Sigmoid colon (tissue), 3 donors: ENCODE measurements at regions not wholly inside any gene's neighbourhood (a gene's known extent, or its start where the extent isn't known, plus 50 kb on each side); places are given as distances from the start of the nearest gene placed in this dataset.

Experiments used
- CTCF ChIP-seq, 4 experiments: fragments of 450-650 bp in 3 of 4; fragments of 200-600 bp in 1 of 4; IDR thresholded peaks; one replicate each; pipeline ENCODE4 v1.5.1; 2016 to 2019; ENCODE audit warnings: antibody characterized with exemption in 4 of 4, mild to moderate bottlenecking in 3 of 4, moderate library complexity in 2 of 4
- POLR2A ChIP-seq, 2 donors: fragments of 450-650 bp; IDR thresholded peaks; one replicate each; pipeline ENCODE4 v1.6.1; 2016; ENCODE audit warnings: antibody characterized with exemption in 2 of 2, mild to moderate bottlenecking in 2 of 2, moderate library complexity in 2 of 2

GRCh38 chr5:25020454-25020853 is 375.7 kb upstream of the CDH10 start:
- TF ChIP-seq POLR2A (IDR thresholded peaks at IDR 0.05) (no peak), CTCF (IDR thresholded peaks at IDR 0.05) (no peak)
